ENCODE measurements at regions not wholly inside any gene's neighbourhood (a gene's known extent, or its start where the extent isn't known, plus 50 kb on each side); places are given as distances from the start of the nearest gene placed in this dataset.

DNA sequence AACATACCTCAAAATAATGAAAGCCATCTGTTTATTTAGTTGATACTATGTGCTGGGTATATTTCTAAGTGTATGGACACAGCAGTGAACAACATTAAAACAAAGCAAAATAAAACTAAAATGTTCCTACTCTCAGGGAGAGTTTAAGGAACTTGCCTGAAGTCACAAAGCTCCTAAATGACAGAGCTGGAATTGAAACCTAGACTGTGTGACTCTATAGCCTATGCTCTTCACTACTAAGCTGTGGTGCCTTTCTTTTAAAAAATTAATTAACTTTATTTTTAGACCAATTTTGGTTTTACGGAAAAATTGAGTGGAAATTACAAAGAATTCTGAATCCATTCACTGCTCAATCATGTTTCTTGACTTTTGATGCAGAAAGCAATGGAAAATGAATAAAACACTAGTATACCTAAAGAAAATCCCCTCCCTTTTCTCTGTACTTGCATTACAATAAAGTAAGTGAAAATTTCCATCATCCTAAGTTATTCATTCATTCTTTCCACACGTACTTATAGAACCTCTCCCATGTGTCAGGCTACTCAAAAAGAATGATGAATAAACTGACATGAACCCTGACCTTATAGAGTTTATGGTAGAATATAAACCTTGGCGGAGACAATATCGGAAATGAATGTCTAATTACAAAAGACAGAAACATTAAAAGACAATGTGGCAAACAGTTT is 189.8 kb upstream of the RBMS3 start:
- TF ChIP-seq POLR2A (IDR thresholded peaks at IDR 0.05) (no peak), POLR2AphosphoS5 (IDR thresholded peaks at IDR 0.05) (no peak), EP300 (IDR thresholded peaks at IDR 0.05) (no peak)
- TF ChIP-seq, protein P1, sequence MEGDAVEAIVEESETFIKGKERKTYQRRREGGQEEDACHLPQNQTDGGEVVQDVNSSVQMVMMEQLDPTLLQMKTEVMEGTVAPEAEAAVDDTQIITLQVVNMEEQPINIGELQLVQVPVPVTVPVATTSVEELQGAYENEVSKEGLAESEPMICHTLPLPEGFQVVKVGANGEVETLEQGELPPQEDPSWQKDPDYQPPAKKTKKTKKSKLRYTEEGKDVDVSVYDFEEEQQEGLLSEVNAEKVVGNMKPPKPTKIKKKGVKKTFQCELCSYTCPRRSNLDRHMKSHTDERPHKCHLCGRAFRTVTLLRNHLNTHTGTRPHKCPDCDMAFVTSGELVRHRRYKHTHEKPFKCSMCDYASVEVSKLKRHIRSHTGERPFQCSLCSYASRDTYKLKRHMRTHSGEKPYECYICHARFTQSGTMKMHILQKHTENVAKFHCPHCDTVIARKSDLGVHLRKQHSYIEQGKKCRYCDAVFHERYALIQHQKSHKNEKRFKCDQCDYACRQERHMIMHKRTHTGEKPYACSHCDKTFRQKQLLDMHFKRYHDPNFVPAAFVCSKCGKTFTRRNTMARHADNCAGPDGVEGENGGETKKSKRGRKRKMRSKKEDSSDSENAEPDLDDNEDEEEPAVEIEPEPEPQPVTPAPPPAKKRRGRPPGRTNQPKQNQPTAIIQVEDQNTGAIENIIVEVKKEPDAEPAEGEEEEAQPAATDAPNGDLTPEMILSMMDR (IDR thresholded peaks at IDR 0.05): no peak
